ENCODE measurements at regions not wholly inside any gene's neighbourhood (a gene's known extent, or its start where the extent isn't known, plus 50 kb on each side); places are given as distances from the start of the nearest gene placed in this dataset.

DNA sequence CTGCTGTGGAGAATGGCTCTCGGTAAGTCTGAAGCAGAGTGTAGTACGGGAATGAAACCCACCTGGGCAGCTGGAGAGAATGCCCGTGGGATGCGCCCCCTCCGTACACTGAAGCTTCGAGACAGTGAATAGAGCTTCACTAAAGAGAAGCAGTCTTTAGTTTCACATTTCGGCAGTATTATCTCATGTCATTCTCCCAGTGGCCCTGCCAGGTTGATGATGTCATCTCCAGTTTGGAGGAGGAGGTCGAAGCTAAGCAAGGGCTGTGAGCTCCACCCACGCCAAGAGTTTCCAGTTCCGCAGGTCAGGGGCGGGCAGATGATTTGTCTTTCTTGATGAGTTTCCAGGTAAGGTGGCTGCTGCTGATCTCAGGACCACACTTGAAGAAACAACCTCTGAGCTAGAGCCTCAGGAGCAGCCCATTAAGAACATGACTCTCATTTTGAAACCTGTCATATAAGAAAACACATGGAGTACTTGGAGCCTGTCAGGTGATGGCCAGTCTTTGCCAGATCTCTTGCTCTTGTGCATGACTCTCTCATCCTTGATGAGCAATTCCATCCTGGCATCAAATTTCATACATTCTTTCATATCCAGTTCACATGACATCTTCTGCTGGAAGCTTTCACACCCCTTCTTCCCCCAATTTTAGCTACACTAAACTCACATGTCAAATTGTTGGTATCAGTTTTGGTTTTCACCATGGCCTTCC is 475.0 kb downstream of the RNF144A start:
- Histone ChIP-seq H3K27ac (ENCODE audit: low read length) (no peak overlapping the region), H4K20me1 (ENCODE audit: insufficient read depth) (no peaks in the 10 kb centered on the region), H3K4me3 (ENCODE audit: low read length) (no peak overlapping the region), H3K9me3 (ENCODE audit: low read length) (no peaks in the 10 kb centered on the region), H3F3A (ENCODE audit: insufficient read depth, low read length, poor library complexity, severe bottlenecking) (no peaks in the 10 kb centered on the region), H3K79me2 (replicated peaks; ENCODE audit: insufficient read depth, low read length) (no peaks in the 10 kb centered on the region), H2AFZ (ENCODE audit: low read depth, low read length) (no peak overlapping the region), H3K4me2 (ENCODE audit: low read length) (no peak overlapping the region), H3K36me3 (ENCODE audit: insufficient read depth, low read length) (no peaks in the 10 kb centered on the region), H3K27me3 (ENCODE audit: insufficient read depth, low read depth, low read length) (no peaks in the 10 kb centered on the region), H3K9ac (ENCODE audit: low read length) (no peak overlapping the region), H3K9me2 (ENCODE audit: insufficient read depth, low read length) (no peaks in the 10 kb centered on the region)
- TF ChIP-seq, protein P1, sequence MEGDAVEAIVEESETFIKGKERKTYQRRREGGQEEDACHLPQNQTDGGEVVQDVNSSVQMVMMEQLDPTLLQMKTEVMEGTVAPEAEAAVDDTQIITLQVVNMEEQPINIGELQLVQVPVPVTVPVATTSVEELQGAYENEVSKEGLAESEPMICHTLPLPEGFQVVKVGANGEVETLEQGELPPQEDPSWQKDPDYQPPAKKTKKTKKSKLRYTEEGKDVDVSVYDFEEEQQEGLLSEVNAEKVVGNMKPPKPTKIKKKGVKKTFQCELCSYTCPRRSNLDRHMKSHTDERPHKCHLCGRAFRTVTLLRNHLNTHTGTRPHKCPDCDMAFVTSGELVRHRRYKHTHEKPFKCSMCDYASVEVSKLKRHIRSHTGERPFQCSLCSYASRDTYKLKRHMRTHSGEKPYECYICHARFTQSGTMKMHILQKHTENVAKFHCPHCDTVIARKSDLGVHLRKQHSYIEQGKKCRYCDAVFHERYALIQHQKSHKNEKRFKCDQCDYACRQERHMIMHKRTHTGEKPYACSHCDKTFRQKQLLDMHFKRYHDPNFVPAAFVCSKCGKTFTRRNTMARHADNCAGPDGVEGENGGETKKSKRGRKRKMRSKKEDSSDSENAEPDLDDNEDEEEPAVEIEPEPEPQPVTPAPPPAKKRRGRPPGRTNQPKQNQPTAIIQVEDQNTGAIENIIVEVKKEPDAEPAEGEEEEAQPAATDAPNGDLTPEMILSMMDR (IDR thresholded peaks at IDR 0.05; ENCODE audit: poor library complexity, severe bottlenecking) = no peak
- no peak for TF ChIP-seq TAF1 (IDR thresholded peaks at IDR 0.05; ENCODE audit: low read depth)
- no peak for TF ChIP-seq SMC3 (conservative IDR thresholded peaks at IDR 0.05; ENCODE audit: poor library complexity)
- no peak for TF ChIP-seq EP300 (conservative IDR thresholded peaks at IDR 0.05; ENCODE audit: poor library complexity, severe bottlenecking)
- no peak for TF ChIP-seq MXI1 (conservative IDR thresholded peaks at IDR 0.05; ENCODE audit: poor library complexity, severe bottlenecking)
- no peak for TF ChIP-seq EZH2 (IDR thresholded peaks at IDR 0.05; ENCODE audit: borderline replicate concordance, insufficient read depth, low read length, poor library complexity, severe bottlenecking)
- no peak for TF ChIP-seq POLR2AphosphoS5 (IDR thresholded peaks at IDR 0.05)
- TF ChIP-seq REST (IDR thresholded peaks at IDR 0.05; ENCODE audit: borderline replicate concordance) = no peak
- TF ChIP-seq RAD21 (conservative IDR thresholded peaks at IDR 0.05) = no peak

DNA sequence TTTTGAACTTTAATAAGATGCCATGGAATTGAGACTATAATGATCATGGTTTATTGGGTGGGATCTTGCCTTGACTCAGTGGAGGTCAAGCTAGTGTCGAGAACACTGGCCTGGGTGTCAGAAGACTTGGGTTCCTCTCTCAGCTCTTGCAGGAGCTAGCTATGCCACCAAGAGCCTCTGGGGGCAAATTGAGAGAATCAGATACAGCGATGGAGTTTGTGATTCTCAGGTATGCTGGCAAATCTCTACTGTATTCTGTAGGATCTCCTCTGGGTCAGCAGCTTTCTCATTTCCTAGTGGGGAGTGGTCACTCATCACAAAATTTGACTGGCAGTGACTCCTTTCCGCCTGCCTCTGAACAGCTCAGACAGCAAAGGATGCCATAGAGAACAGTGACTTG is 477.0 kb downstream of the RNF144A start:
- Histone ChIP-seq H3K79me2 (replicated peaks; ENCODE audit: insufficient read depth, low read length) (no peaks in the 10 kb centered on the region), H2AFZ (ENCODE audit: low read depth, low read length) (no peak overlapping the region), H3K27me3 (ENCODE audit: insufficient read depth, low read depth, low read length) (no peaks in the 10 kb centered on the region), H3K36me3 (ENCODE audit: insufficient read depth, low read length) (no peaks in the 10 kb centered on the region), H3K9ac (ENCODE audit: low read length) (no peak overlapping the region), H3K27ac (ENCODE audit: low read length) (no peak overlapping the region), H4K20me1 (ENCODE audit: insufficient read depth) (no peaks in the 10 kb centered on the region), H3K4me2 (ENCODE audit: low read length) (no peak overlapping the region), H3K9me2 (ENCODE audit: insufficient read depth, low read length) (no peaks in the 10 kb centered on the region), H3F3A (ENCODE audit: insufficient read depth, low read length, poor library complexity, severe bottlenecking) (no peaks in the 10 kb centered on the region), H3K4me3 (ENCODE audit: low read length) (no peak overlapping the region), H3K9me3 (ENCODE audit: low read length) (no peaks in the 10 kb centered on the region)
- TF ChIP-seq SMC3 (conservative IDR thresholded peaks at IDR 0.05; ENCODE audit: poor library complexity) (no peak), REST (IDR thresholded peaks at IDR 0.05; ENCODE audit: borderline replicate concordance) (no peak), MXI1 (conservative IDR thresholded peaks at IDR 0.05; ENCODE audit: poor library complexity, severe bottlenecking) (no peak), POLR2AphosphoS5 (IDR thresholded peaks at IDR 0.05) (no peak), RAD21 (conservative IDR thresholded peaks at IDR 0.05) (no peak), EP300 (conservative IDR thresholded peaks at IDR 0.05; ENCODE audit: poor library complexity, severe bottlenecking) (no peak), TAF1 (IDR thresholded peaks at IDR 0.05; ENCODE audit: low read depth) (no peak), EZH2 (IDR thresholded peaks at IDR 0.05; ENCODE audit: borderline replicate concordance, insufficient read depth, low read length, poor library complexity, severe bottlenecking) (no peak)
- TF ChIP-seq, protein P1 (IDR thresholded peaks at IDR 0.05; ENCODE audit: poor library complexity, severe bottlenecking) = no peak

All from neural cell (in vitro differentiated cells).